ENCODE measurements at regions not wholly inside any gene's neighbourhood (a gene's known extent, or its start where the extent isn't known, plus 50 kb on each side); places are given as distances from the start of the nearest gene placed in this dataset.

GRCh38 chr13:81874253-81874652 lies 1533.3 kb upstream of the SPRY2 start:
- TF ChIP-seq CTCF (IDR thresholded peaks at IDR 0.05) = no peak
- TF ChIP-seq EP300 (IDR thresholded peaks at IDR 0.05) = no peak

Data from gastroesophageal sphincter (tissue), 3 donors.